ENCODE measurements at regions not wholly inside any gene's neighbourhood (a gene's known extent, or its start where the extent isn't known, plus 50 kb on each side); places are given as distances from the start of the nearest gene placed in this dataset.

DNA sequence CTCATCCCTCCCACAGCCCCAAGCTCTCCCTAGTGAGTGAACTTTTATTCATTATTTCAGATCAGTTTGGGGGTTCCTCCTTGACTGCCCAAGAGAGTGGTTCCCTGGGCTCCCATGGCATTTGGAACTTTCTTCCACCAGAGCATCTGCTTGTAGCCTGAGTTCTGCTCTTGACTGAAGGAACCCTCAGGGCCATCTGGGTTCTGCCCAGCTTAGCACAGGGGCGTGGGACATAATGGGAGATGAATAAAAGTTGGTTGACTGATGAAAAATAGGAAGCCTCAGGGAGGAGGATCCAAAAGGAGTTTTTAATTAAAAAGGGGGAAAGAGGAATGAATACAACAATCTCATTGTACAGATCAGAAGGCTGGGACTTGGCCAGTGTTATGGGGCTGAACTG lies 73.4 kb downstream of the CYTL1 start:
- no peak overlapping the region for H2AFZ ChIP-seq (ENCODE audit: low read depth, low read length)
- peaks cover 7% of the 10 kb centered on the region for H3K27me3 ChIP-seq (ENCODE audit: insufficient read depth, low read length)
- no peaks in the 10 kb centered on the region for H3K36me3 ChIP-seq (ENCODE audit: insufficient read depth, low read length)
- H3K27ac ChIP-seq (ENCODE audit: low read depth, low read length): no peak overlapping the region
- Mint-ChIP-seq H3K36me3 (ENCODE audit: low read depth, unreplicated experiment) (no peaks in the 10 kb centered on the region), H3K4me1 (ENCODE audit: low read depth, unreplicated experiment) (no peaks in the 10 kb centered on the region), H3K27ac (ENCODE audit: unreplicated experiment) (no peak overlapping the region), H3K4me3 (ENCODE audit: unreplicated experiment) (no peak overlapping the region), H3K27me3 (ENCODE audit: low read depth, unreplicated experiment) (peaks cover 17% of the 10 kb centered on the region), H3K9me3 (ENCODE audit: unreplicated experiment) (peaks cover 8% of the 10 kb centered on the region)
- H3K4me3 ChIP-seq (ENCODE audit: insufficient read depth, low read depth, low read length): no peak overlapping the region
- peaks cover 4% of the 10 kb centered on the region for H3K4me1 ChIP-seq (ENCODE audit: insufficient read depth, low read length)
- no peak overlapping the region for H3K9ac ChIP-seq (ENCODE audit: low read length)
- no peaks in the 10 kb centered on the region for H3K9me3 ChIP-seq (ENCODE audit: insufficient read depth, low read depth, low read length)
- FAIRE-seq (no peak), DNase-seq (ENCODE audit: low read depth) (no peak)
- no peaks in the 10 kb centered on the region for H4K20me1 ChIP-seq (ENCODE audit: insufficient read depth, low read length)
- H3K79me2 ChIP-seq (ENCODE audit: insufficient read depth, low read length): no peaks in the 10 kb centered on the region
- no peak overlapping the region for H3K4me2 ChIP-seq (ENCODE audit: low read length)
- TF ChIP-seq, protein P1, sequence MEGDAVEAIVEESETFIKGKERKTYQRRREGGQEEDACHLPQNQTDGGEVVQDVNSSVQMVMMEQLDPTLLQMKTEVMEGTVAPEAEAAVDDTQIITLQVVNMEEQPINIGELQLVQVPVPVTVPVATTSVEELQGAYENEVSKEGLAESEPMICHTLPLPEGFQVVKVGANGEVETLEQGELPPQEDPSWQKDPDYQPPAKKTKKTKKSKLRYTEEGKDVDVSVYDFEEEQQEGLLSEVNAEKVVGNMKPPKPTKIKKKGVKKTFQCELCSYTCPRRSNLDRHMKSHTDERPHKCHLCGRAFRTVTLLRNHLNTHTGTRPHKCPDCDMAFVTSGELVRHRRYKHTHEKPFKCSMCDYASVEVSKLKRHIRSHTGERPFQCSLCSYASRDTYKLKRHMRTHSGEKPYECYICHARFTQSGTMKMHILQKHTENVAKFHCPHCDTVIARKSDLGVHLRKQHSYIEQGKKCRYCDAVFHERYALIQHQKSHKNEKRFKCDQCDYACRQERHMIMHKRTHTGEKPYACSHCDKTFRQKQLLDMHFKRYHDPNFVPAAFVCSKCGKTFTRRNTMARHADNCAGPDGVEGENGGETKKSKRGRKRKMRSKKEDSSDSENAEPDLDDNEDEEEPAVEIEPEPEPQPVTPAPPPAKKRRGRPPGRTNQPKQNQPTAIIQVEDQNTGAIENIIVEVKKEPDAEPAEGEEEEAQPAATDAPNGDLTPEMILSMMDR (IDR thresholded peaks at IDR 0.05; ENCODE audit: insufficient read depth, low read depth, low read length): no peak
- no peak for TF ChIP-seq EZH2 (IDR thresholded peaks at IDR 0.05; ENCODE audit: insufficient read depth, low read length)

DNA sequence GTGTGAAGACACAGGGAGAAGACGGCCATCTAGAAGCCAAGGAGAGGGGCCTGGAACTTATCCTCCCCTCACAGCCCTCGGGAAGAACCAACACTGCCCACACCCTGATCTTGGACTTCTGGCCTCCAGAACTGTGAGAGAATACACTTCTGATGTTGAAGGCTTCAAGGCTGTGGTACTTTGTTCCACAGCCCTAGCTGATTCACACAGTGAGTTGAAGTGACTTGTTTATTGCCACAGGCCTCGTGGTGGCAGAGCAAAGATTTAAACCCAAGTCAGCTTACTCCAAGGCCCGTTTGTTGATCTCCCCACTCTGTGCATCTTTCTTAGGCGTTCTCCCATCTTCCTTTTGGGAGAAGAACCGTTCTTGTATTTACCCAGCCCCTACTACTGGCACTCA lies 72.8 kb downstream of the CYTL1 start:
- Histone ChIP-seq H3K79me2 (ENCODE audit: insufficient read depth, low read length) (no peaks in the 10 kb centered on the region), H3K4me1 (ENCODE audit: insufficient read depth, low read length) (peaks cover 4% of the 10 kb centered on the region), H3K4me2 (ENCODE audit: low read length) (no peak overlapping the region), H4K20me1 (ENCODE audit: insufficient read depth, low read length) (no peaks in the 10 kb centered on the region), H3K27ac (ENCODE audit: low read depth, low read length) (no peak overlapping the region), H3K27me3 (ENCODE audit: insufficient read depth, low read length) (peaks cover 11% of the 10 kb centered on the region), H3K4me3 (ENCODE audit: insufficient read depth, low read depth, low read length) (no peak overlapping the region), H3K9ac (ENCODE audit: low read length) (no peak overlapping the region), H3K36me3 (ENCODE audit: insufficient read depth, low read length) (no peaks in the 10 kb centered on the region), H3K9me3 (ENCODE audit: insufficient read depth, low read depth, low read length) (no peaks in the 10 kb centered on the region), H2AFZ (ENCODE audit: low read depth, low read length) (no peak overlapping the region)
- no peak for TF ChIP-seq EZH2 (IDR thresholded peaks at IDR 0.05; ENCODE audit: insufficient read depth, low read length)
- TF ChIP-seq, protein P1 (IDR thresholded peaks at IDR 0.05; ENCODE audit: insufficient read depth, low read depth, low read length): no peak
- Mint-ChIP-seq H3K9me3 (ENCODE audit: unreplicated experiment) (peaks cover 8% of the 10 kb centered on the region), H3K27ac (ENCODE audit: unreplicated experiment) (no peak overlapping the region), H3K36me3 (ENCODE audit: low read depth, unreplicated experiment) (no peaks in the 10 kb centered on the region), H3K4me1 (ENCODE audit: low read depth, unreplicated experiment) (no peaks in the 10 kb centered on the region), H3K27me3 (ENCODE audit: low read depth, unreplicated experiment) (peaks cover 18% of the 10 kb centered on the region), H3K4me3 (ENCODE audit: unreplicated experiment) (no peak overlapping the region)
- no peak for DNase-seq (ENCODE audit: low read depth)
- no peak for FAIRE-seq

- no peak overlapping the region for H3K27ac ChIP-seq (ENCODE audit: low read depth, low read length)
- no peaks in the 10 kb centered on the region for H3K4me1 Mint-ChIP-seq (ENCODE audit: low read depth, unreplicated experiment)
- no peak overlapping the region for H3K9ac ChIP-seq (ENCODE audit: low read length)
- no peak overlapping the region for H3K4me3 ChIP-seq (ENCODE audit: insufficient read depth, low read depth, low read length)
- FAIRE-seq (no peak), DNase-seq (ENCODE audit: low read depth) (no peak)
- H3K4me1 ChIP-seq (ENCODE audit: insufficient read depth, low read length): peaks cover 4% of the 10 kb centered on the region
- H3K4me3 Mint-ChIP-seq (ENCODE audit: unreplicated experiment): no peak overlapping the region
- peaks cover 11% of the 10 kb centered on the region for H3K27me3 ChIP-seq (ENCODE audit: insufficient read depth, low read length)
- H3K27ac Mint-ChIP-seq (ENCODE audit: unreplicated experiment): no peak overlapping the region
- no peak overlapping the region for H2AFZ ChIP-seq (ENCODE audit: low read depth, low read length)
- H3K27me3 Mint-ChIP-seq (ENCODE audit: low read depth, unreplicated experiment): peaks cover 23% of the 10 kb centered on the region
- H3K36me3 Mint-ChIP-seq (ENCODE audit: low read depth, unreplicated experiment): no peaks in the 10 kb centered on the region
- TF ChIP-seq EZH2 (IDR thresholded peaks at IDR 0.05; ENCODE audit: insufficient read depth, low read length): no peak
- TF ChIP-seq, protein P1 (IDR thresholded peaks at IDR 0.05; ENCODE audit: insufficient read depth, low read depth, low read length): no peak
- no peaks in the 10 kb centered on the region for H3K36me3 ChIP-seq (ENCODE audit: insufficient read depth, low read length)
- H3K4me2 ChIP-seq (ENCODE audit: low read length): no peak overlapping the region
- H3K9me3 ChIP-seq (ENCODE audit: insufficient read depth, low read depth, low read length): no peaks in the 10 kb centered on the region
- no peaks in the 10 kb centered on the region for H3K79me2 ChIP-seq (ENCODE audit: insufficient read depth, low read length)
- no peaks in the 10 kb centered on the region for H4K20me1 ChIP-seq (ENCODE audit: insufficient read depth, low read length)
- H3K9me3 Mint-ChIP-seq (ENCODE audit: unreplicated experiment): peaks cover 8% of the 10 kb centered on the region
Measured at GRCh38 chr4:4947721-4948120, 71.5 kb downstream of the CYTL1 start.
